ENCODE measurements at regions not wholly inside any gene's neighbourhood (a gene's known extent, or its start where the extent isn't known, plus 50 kb on each side); places are given as distances from the start of the nearest gene placed in this dataset.

DNA sequence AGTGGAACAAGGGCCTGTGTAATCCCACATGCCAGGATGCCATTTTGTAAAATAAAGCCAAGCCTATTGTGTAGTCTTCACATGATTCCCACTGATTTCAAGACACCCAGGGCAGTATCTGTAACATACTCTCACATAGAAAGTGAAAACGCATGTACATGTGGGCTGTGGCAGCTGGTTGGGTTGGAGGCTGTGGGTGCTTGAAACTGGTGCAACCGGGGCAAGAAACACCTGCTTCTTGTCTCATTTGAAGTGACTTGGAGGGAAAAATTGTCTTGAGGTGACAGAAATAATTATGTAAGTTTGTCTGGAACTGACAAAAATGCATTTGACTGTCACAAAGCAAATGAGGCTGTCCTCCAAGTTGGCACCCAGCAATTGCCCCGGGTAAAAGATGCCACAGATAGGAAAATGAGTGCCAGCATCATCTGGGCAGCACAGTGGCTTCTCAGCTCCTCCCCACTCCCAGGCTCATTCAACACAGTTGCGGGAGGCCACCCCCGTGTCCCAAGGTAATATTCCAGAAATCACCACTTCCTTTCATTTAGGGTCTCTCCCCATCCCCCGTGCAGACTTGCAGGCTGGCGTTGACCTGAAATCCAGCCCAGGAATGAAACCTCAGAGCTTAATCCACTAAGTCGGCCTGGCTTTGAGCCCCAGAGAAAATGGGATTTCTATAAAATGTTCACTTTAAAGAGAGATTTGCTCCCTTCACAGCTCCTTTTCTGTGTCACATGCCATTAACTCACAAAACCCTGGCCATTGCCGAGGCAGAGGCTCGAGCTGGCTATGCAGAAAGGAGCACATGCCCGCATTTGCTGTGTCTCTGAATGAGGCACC, 293.9 kb upstream of the PARD3B start:
- no peaks in the 10 kb centered on the region for H4K20me1 ChIP-seq (ENCODE audit: insufficient read depth, low read length)
- in situ Hi-C loops (cut with HindIII; ENCODE audit: extremely low pct_ligation_motif_present, low pct_unique_long_range_greater_than_20kb): no loop called here
- no peak for FAIRE-seq
- no peaks in the 10 kb centered on the region for H3K9me3 ChIP-seq (ENCODE audit: low read length)
- 47% methylated on average over 11 of the region's 11 CpGs for WGBS (ENCODE audit: low lambda C conversion rate)
- no peak overlapping the region for H2AFZ ChIP-seq (ENCODE audit: low read length)
- no TSS peak for BruUV-seq (replicated peaks)
- no peaks in the 10 kb centered on the region for H3K27me3 ChIP-seq (ENCODE audit: control insufficient read depth in 1 of 2, insufficient read depth in 2 of 2, low read length in 2 of 2)
- no peak for ATAC-seq
- DNase-seq (ENCODE audit: low spot score): no peak
- no peak overlapping the region for H3K9ac ChIP-seq (ENCODE audit: insufficient read depth, low read depth, low read length)
- H3K4me3 ChIP-seq (replicated peaks in 1 of 3; ENCODE audit: insufficient read depth in 1 of 3, low read depth in 2 of 3, low read length in 3 of 3): no peak overlapping the region
- POLR2A ChIA-PET: no interaction called here
- intact Hi-C loops (cut with micrococcal nuclease; ENCODE audit: unreplicated experiment): no loop called here
- no peaks in the 10 kb centered on the region for H3K79me2 ChIP-seq (ENCODE audit: insufficient read depth, low read length)
- H3K27ac ChIP-seq (ENCODE audit: extremely low read length, insufficient read depth, low read length): no peak overlapping the region
- TF ChIP-seq ZBTB34 (CRISPR knock-in tag; IDR thresholded peaks at IDR 0.05) (no peak), ZNF691 (CRISPR knock-in tag; IDR thresholded peaks at IDR 0.05; ENCODE audit: borderline replicate concordance, low read depth) (no peak), ZNF296 (CRISPR knock-in tag; conservative IDR thresholded peaks at IDR 0.05) (no peak), ZNF615 (CRISPR knock-in tag; IDR thresholded peaks at IDR 0.05; ENCODE audit: borderline replicate concordance) (no peak), HNRNPH1 (optimal IDR thresholded peaks at IDR 0.05; ENCODE audit: low read depth, low read length) (no peak), CREB3 (CRISPR knock-in tag; IDR thresholded peaks at IDR 0.05) (no peak), PCBP2 (optimal IDR thresholded peaks at IDR 0.05; ENCODE audit: low read depth, low read length, poor library complexity, severe bottlenecking) (no peak), ZMYM2 (CRISPR knock-in tag; IDR thresholded peaks at IDR 0.05) (no peak), KLF12 (CRISPR knock-in tag; IDR thresholded peaks at IDR 0.05; ENCODE audit: borderline replicate concordance) (no peak), KLF16 (CRISPR knock-in tag; IDR thresholded peaks at IDR 0.05) (no peak), TFE3 (CRISPR knock-in tag; IDR thresholded peaks at IDR 0.05) (no peak), ZNF784 (CRISPR knock-in tag; IDR thresholded peaks at IDR 0.05; ENCODE audit: borderline replicate concordance) (no peak), JDP2 (CRISPR knock-in tag; IDR thresholded peaks at IDR 0.05; ENCODE audit: borderline replicate concordance) (no peak)
- no peaks in the 10 kb centered on the region for H3K4me1 ChIP-seq (ENCODE audit: insufficient read depth, low read length)
- no peaks in the 10 kb centered on the region for H3K36me3 ChIP-seq (replicated peaks in 1 of 2; ENCODE audit: control insufficient read depth in 1 of 2, insufficient read depth in 2 of 2, low read length in 2 of 2)
- CTCF ChIA-PET (ENCODE audit: low intra/inter-chr PET ratio, low total read pairs): no interaction called here
- no peak overlapping the region for H3K4me2 ChIP-seq (ENCODE audit: low read depth, low read length)
